HepG2 (cell line): ENCODE measurements at regions not wholly inside any gene's neighbourhood (a gene's known extent, or its start where the extent isn't known, plus 50 kb on each side); places are given as distances from the start of the nearest gene placed in this dataset.

Experiments
- CEBPB ChIP-seq: IDR thresholded peaks from 2 replicates; pipeline ENCODE4 v1.6.1; 2011; ENCODE audit warnings: low read depth, low read length, improper control_type of control experiment, borderline replicate concordance
- DMAP1 ChIP-seq: IDR thresholded peaks from 2 replicates; pipeline ENCODE4 v1.6.1; 2016
- HIC2 ChIP-seq: sonication (generic); formaldehyde crosslinking; IDR thresholded peaks from 2 replicates; pipeline ENCODE4 v1.9.0; 2022; ENCODE audit warnings: low read depth, missing genetic modification reagents
- HNF1A ChIP-seq, 2 experiments: sonication (generic) in 1 of 2; formaldehyde crosslinking in 1 of 2; IDR thresholded peaks; 2 replicates each; pipeline versions ENCODE4 v1.4.0 to v1.6.1; 2016 to 2020; ENCODE audit warnings: borderline replicate concordance in 1 of 2, low read depth in 1 of 2, mild to moderate bottlenecking in 1 of 2, missing genetic modification reagents in 1 of 2
- HOXA5 ChIP-seq: sonication (generic); formaldehyde crosslinking; IDR thresholded peaks from 2 replicates; pipeline ENCODE4 v1.4.0; 2020; ENCODE audit warnings: missing genetic modification reagents
- IRF2 ChIP-seq: IDR thresholded peaks from 2 replicates; pipeline ENCODE4 v1.6.1; 2018; ENCODE audit warnings: missing genetic modification reagents, missing compliant biosample characterization
- KLF16 ChIP-seq, 2 experiments: sonication (generic) in 1 of 2; formaldehyde crosslinking in 1 of 2; IDR thresholded peaks; 2 replicates each; pipeline versions ENCODE4 v1.6.1 to v1.8.0; 2016 to 2023; ENCODE audit warnings: missing genetic modification reagents in 2 of 2, missing compliant biosample characterization in 1 of 2
- MLLT10 ChIP-seq: sonication (generic); formaldehyde crosslinking; IDR thresholded peaks from 2 replicates; pipeline ENCODE4 v1.4.0; 2020; ENCODE audit warnings: missing genetic modification reagents
- NR2F2 ChIP-seq: IDR thresholded peaks from 2 replicates; pipeline ENCODE4 v1.6.1; 2012; ENCODE audit warnings: low read depth, inconsistent platforms, borderline replicate concordance
- SKIL ChIP-seq: sonication (generic); formaldehyde crosslinking; IDR thresholded peaks from 2 replicates; pipeline ENCODE4 v1.8.0; 2022; ENCODE audit warnings: missing genetic modification reagents, mild to moderate bottlenecking, moderate library complexity, borderline replicate concordance
- SMAD1 ChIP-seq: sonication (generic); formaldehyde crosslinking; IDR thresholded peaks from 2 replicates; pipeline ENCODE4 v1.4.0; 2020; ENCODE audit warnings: missing genetic modification reagents, low read depth, mild to moderate bottlenecking, borderline replicate concordance
- ZNF329 ChIP-seq: sonication (generic); formaldehyde crosslinking; IDR thresholded peaks from 2 replicates; pipeline ENCODE4 v1.9.0; 2021; ENCODE audit warnings: low read depth, mild to moderate bottlenecking, missing genetic modification reagents
- ZNF629 ChIP-seq: sonication (generic); formaldehyde crosslinking; conservative IDR thresholded peaks from 2 replicates; pipeline ENCODE4 v1.5.0; 2020; ENCODE audit warnings: missing genetic modification reagents
- ZNF713 ChIP-seq: sonication (generic); formaldehyde crosslinking; IDR thresholded peaks from 2 replicates; pipeline ENCODE4 v1.4.0; 2020; ENCODE audit warnings: mild to moderate bottlenecking, missing genetic modification reagents
- ZNF724P ChIP-seq: sonication (generic); formaldehyde crosslinking; IDR thresholded peaks from 2 replicates; pipeline ENCODE4 v1.8.0; 2022; ENCODE audit warnings: missing genetic modification reagents, borderline replicate concordance
- ZNF790 ChIP-seq: sonication (generic); formaldehyde crosslinking; IDR thresholded peaks from 2 replicates; pipeline ENCODE4 v1.8.0; 2022; ENCODE audit warnings: missing genetic modification reagents, mild to moderate bottlenecking, borderline replicate concordance
- ZSCAN20 ChIP-seq: sonication (generic); formaldehyde crosslinking; IDR thresholded peaks from 2 replicates; pipeline ENCODE4 v1.4.0; 2020; ENCODE audit warnings: missing genetic modification reagents, mild to moderate bottlenecking, borderline replicate concordance
- TF ChIP-seq, protein P1 (sequence below): sonication (generic); formaldehyde crosslinking; IDR thresholded peaks from 2 replicates; pipeline ENCODE4 v1.5.1; 2020; ENCODE audit warnings: missing genetic modification reagents, mild to moderate bottlenecking, borderline replicate concordance

GRCh38 chr1:65687428-65688214, 105.1 kb upstream of the PDE4B start (continued):
- TF ChIP-seq SMAD1 (CRISPR knock-in tag) (no peak), ZNF724P (no peak), SKIL (CRISPR knock-in tag) (peak; percentile 52; the same call in 1 of the 2 replicates), ZSCAN20 (no peak), ZNF790 (CRISPR knock-in tag) (no peak), HIC2 (CRISPR knock-in tag) (no peak), CEBPB (no peak), MLLT10 (CRISPR knock-in tag) (no peak), IRF2 (0 out of 2 replicates have a peak, but pooled peaks have one; percentile 47), DMAP1 (CRISPR knock-in tag) (no peak), ZNF329 (no peak), KLF16 (CRISPR knock-in tag; IDR thresholded peaks at IDR 0.05) (no peak), NR2F2 (peak; percentile 75), ZNF629 (CRISPR knock-in tag) (no peak), HOXA5 (no peak), HNF1A (IDR thresholded peaks at IDR 0.05; ENCODE audit: low read depth) (no peak), HNF1A (CRISPR knock-in tag; IDR thresholded peaks at IDR 0.05; ENCODE audit: borderline replicate concordance) (no peak), ZNF713 (CRISPR knock-in tag) (no peak)
- TF ChIP-seq, protein P1, sequence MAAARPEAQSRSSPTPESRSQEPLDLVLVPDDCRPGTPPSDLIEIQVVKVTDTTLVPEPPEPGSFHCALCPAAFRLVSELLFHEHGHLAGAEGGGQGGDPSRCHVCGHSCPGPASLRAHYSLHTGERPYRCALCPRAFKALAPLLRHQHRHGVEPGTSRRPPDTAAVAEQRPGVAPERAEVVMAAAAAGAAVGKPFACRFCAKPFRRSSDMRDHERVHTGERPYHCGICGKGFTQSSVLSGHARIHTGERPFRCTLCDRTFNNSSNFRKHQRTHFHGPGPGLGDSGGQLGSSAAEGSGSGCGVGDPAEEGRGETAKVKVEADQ (CRISPR knock-in tag): no peak
